Germinal center (tissue), 1 donor: ENCODE measurements at regions not wholly inside any gene's neighbourhood (a gene's known extent, or its start where the extent isn't known, plus 50 kb on each side); places are given as distances from the start of the nearest gene placed in this dataset.
"Not testable (repeated sequence)": the region's sequence is repeated elsewhere in the genome, so short reads cannot be mapped to it uniquely, and the experiment has no call there.

Experiments used
- DNase-seq: peaks from one replicate; pipeline ENCODE4 v3.0.0; 2012; ENCODE audit warnings: mixed read lengths, low spot score

- no peak for DNase-seq
These were observed 57.3 kb upstream of the ADGRA3 start for GRCh38 chr4:22573198-22573597.

- DNase-seq: no peak
These were observed 57.8 kb upstream of the ADGRA3 start for GRCh38 chr4:22573641-22574040.

GRCh38 chr4:22574424-22574823 lies 58.6 kb upstream of the ADGRA3 start:
- no peak for DNase-seq

GRCh38 chr4:22574880-22575279 lies 59.0 kb upstream of the ADGRA3 start:
- DNase-seq: no peak

GRCh38 chr4:22587253-22587652 lies 71.4 kb upstream of the ADGRA3 start:
- no peak for DNase-seq

GRCh38 chr4:22593933-22594332 lies 78.1 kb upstream of the ADGRA3 start:
- DNase-seq: no peak

- no peak for DNase-seq
These were observed 79.8 kb upstream of the ADGRA3 start for GRCh38 chr4:22595684-22596083.

GRCh38 chr4:22596409-22596808 lies 80.5 kb upstream of the ADGRA3 start:
- no peak for DNase-seq

- no peak for DNase-seq
These were observed 81.6 kb upstream of the ADGRA3 start for GRCh38 chr4:22597471-22597870.

- DNase-seq: not testable (repeated sequence)
These were observed 82.5 kb upstream of the ADGRA3 start for GRCh38 chr4:22598113-22599047.

- not testable (repeated sequence) for DNase-seq
These were observed 83.5 kb upstream of the ADGRA3 start for GRCh38 chr4:22599228-22599928.

- not testable (repeated sequence) for DNase-seq
These were observed 84.1 kb upstream of the ADGRA3 start for GRCh38 chr4:22599929-22600432.

GRCh38 chr4:22601638-22602037 lies 85.8 kb upstream of the ADGRA3 start:
- DNase-seq: not testable (repeated sequence)

- peak; percentile 34 for DNase-seq
These were observed 85.4 kb upstream of the GBA3 start for GRCh38 chr4:22607382-22607781.

- not testable (repeated sequence) for DNase-seq
These were observed 82.7 kb upstream of the GBA3 start for GRCh38 chr4:22609951-22610525.

GRCh38 chr4:22614114-22614513 lies 78.6 kb upstream of the GBA3 start:
- no peak for DNase-seq

GRCh38 chr4:22616516-22616915 lies 76.2 kb upstream of the GBA3 start:
- DNase-seq: no peak

GRCh38 chr4:22620144-22620543 lies 72.6 kb upstream of the GBA3 start:
- not testable (repeated sequence) for DNase-seq

- not testable (repeated sequence) for DNase-seq
These were observed 70.8 kb upstream of the GBA3 start for GRCh38 chr4:22621970-22622369.

GRCh38 chr4:22624002-22624401 lies 68.7 kb upstream of the GBA3 start:
- not testable (repeated sequence) for DNase-seq

GRCh38 chr4:22625311-22625710 lies 67.4 kb upstream of the GBA3 start:
- DNase-seq: no peak

GRCh38 chr4:22627851-22628250 lies 64.9 kb upstream of the GBA3 start:
- DNase-seq: not testable (repeated sequence)
